Neural cell (in vitro differentiated cells): ENCODE measurements at regions not wholly inside any gene's neighbourhood (a gene's known extent, or its start where the extent isn't known, plus 50 kb on each side); places are given as distances from the start of the nearest gene placed in this dataset.

Source experiments
- H2AFZ ChIP-seq: fragments of 200-600, 300-800 bp; sonication (generic), shearing (Covaris generic); 2 replicates; pipeline ENCODE4 v1.6.0; 2014; ENCODE audit warnings: low read depth, mild to moderate bottlenecking, antibody characterized with exemption, low read length, moderate library complexity
- H3F3A ChIP-seq: fragments of 200-600 bp; shearing (Covaris generic); 2 replicates; pipeline ENCODE4 v1.6.1; 2016; ENCODE audit warnings: mild to moderate bottlenecking, moderate library complexity, mixed read lengths, antibody characterized with exemption, low read length; ENCODE audit not compliant: insufficient read depth, poor library complexity, severe bottlenecking
- H3K27ac ChIP-seq: fragments of 200-600, 300-800 bp; sonication (generic), shearing (Covaris generic); 2 replicates; pipeline ENCODE4 v1.5.1; 2014; ENCODE audit warnings: mild to moderate bottlenecking, low read length, moderate library complexity
- H3K27me3 ChIP-seq: fragments of 300-800, 200-600 bp; sonication (generic), shearing (Covaris generic); 2 replicates; pipeline ENCODE4 v1.6.0; 2014; ENCODE audit warnings: mild to moderate bottlenecking, low read depth, low read length, moderate library complexity; ENCODE audit not compliant: insufficient read depth
- H3K36me3 ChIP-seq: fragments of 300-800, 200-600 bp; sonication (generic), shearing (Covaris generic); 2 replicates; pipeline ENCODE4 v1.5.1; 2014; ENCODE audit warnings: mild to moderate bottlenecking, antibody characterized with exemption, low read length, moderate library complexity; ENCODE audit not compliant: insufficient read depth
- H3K4me2 ChIP-seq: fragments of 300-800, 200-600 bp; sonication (generic), shearing (Covaris generic); 2 replicates; pipeline ENCODE4 v1.6.0; 2014; ENCODE audit warnings: mild to moderate bottlenecking, low read length
- H3K4me3 ChIP-seq: fragments of 300-800, 200-600 bp; sonication (generic), shearing (Covaris generic); 2 replicates; pipeline ENCODE4 v1.5.1; 2014; ENCODE audit warnings: mild to moderate bottlenecking, low read length, moderate library complexity
- H3K79me2 ChIP-seq: fragments of 200-600 bp; shearing (Covaris generic); replicated peaks from 2 replicates; pipeline ENCODE4 v1.6.0; 2014; ENCODE audit warnings: mild to moderate bottlenecking, low read length, moderate library complexity; ENCODE audit not compliant: insufficient read depth
- H3K9ac ChIP-seq: fragments of 300-800, 200-600 bp; sonication (generic), shearing (Covaris generic); 2 replicates; pipeline ENCODE4 v1.6.1; 2016; ENCODE audit warnings: mild to moderate bottlenecking, low read length, mixed read lengths
- H3K9me2 ChIP-seq: fragments of 200-600 bp; shearing (Covaris generic); 2 replicates; pipeline ENCODE4 v1.6.1; 2016; ENCODE audit warnings: mild to moderate bottlenecking, low read length, mixed read lengths; ENCODE audit not compliant: insufficient read depth
- H3K9me3 ChIP-seq: fragments of 200-600, 300-800 bp; sonication (generic), shearing (Covaris generic); 2 replicates; pipeline ENCODE4 v1.6.1; 2016; ENCODE audit warnings: mild to moderate bottlenecking, mixed run types, low read length, moderate library complexity, mixed read lengths
- H4K20me1 ChIP-seq: fragments of 200-600 bp; shearing (Covaris generic); 2 replicates; pipeline ENCODE4 v1.6.1; 2016; ENCODE audit warnings: mild to moderate bottlenecking, mixed run types; ENCODE audit not compliant: insufficient read depth
- EP300 ChIP-seq: fragments of 450-650 bp; conservative IDR thresholded peaks from 2 replicates; pipeline ENCODE4 v1.6.1; 2014; ENCODE audit warnings: antibody characterized with exemption, mild to moderate bottlenecking, moderate library complexity; ENCODE audit not compliant: poor library complexity, severe bottlenecking
- EZH2 ChIP-seq: fragments of 200-600, 300-800 bp; shearing (Covaris generic), sonication (generic); IDR thresholded peaks from 2 replicates; pipeline ENCODE4 v1.6.1; 2014; ENCODE audit warnings: antibody characterized with exemption, low read length, borderline replicate concordance, mild to moderate bottlenecking; ENCODE audit not compliant: insufficient read depth, poor library complexity, severe bottlenecking
- MXI1 ChIP-seq: fragments of 450-650 bp; conservative IDR thresholded peaks from 2 replicates; pipeline ENCODE4 v1.6.1; 2014; ENCODE audit warnings: antibody characterized with exemption, mild to moderate bottlenecking; ENCODE audit not compliant: poor library complexity, severe bottlenecking
- POLR2AphosphoS5 ChIP-seq: IDR thresholded peaks from 2 replicates; pipeline ENCODE4 v1.6.1; 2012
- RAD21 ChIP-seq: fragments of 450-650 bp; conservative IDR thresholded peaks from 2 replicates; pipeline ENCODE4 v1.6.1; 2014; ENCODE audit warnings: antibody characterized with exemption, mild to moderate bottlenecking, moderate library complexity
- SMC3 ChIP-seq: fragments of 450-650 bp; conservative IDR thresholded peaks from 2 replicates; pipeline ENCODE4 v1.6.1; 2014; ENCODE audit warnings: antibody characterized with exemption, mild to moderate bottlenecking, moderate library complexity; ENCODE audit not compliant: poor library complexity
- TAF1 ChIP-seq: IDR thresholded peaks from 2 replicates; pipeline ENCODE4 v1.6.1; 2012; ENCODE audit warnings: low read depth
- TF ChIP-seq, protein P1 (sequence below): IDR thresholded peaks from 2 replicates; pipeline ENCODE4 v1.6.1; 2012; ENCODE audit warnings: borderline replicate concordance
- TF ChIP-seq, protein P2 (sequence below): fragments of 450-650 bp; IDR thresholded peaks from 2 replicates; pipeline ENCODE4 v1.5.1; 2014; ENCODE audit warnings: antibody characterized with exemption, mild to moderate bottlenecking, moderate library complexity; ENCODE audit not compliant: poor library complexity, severe bottlenecking

DNA sequence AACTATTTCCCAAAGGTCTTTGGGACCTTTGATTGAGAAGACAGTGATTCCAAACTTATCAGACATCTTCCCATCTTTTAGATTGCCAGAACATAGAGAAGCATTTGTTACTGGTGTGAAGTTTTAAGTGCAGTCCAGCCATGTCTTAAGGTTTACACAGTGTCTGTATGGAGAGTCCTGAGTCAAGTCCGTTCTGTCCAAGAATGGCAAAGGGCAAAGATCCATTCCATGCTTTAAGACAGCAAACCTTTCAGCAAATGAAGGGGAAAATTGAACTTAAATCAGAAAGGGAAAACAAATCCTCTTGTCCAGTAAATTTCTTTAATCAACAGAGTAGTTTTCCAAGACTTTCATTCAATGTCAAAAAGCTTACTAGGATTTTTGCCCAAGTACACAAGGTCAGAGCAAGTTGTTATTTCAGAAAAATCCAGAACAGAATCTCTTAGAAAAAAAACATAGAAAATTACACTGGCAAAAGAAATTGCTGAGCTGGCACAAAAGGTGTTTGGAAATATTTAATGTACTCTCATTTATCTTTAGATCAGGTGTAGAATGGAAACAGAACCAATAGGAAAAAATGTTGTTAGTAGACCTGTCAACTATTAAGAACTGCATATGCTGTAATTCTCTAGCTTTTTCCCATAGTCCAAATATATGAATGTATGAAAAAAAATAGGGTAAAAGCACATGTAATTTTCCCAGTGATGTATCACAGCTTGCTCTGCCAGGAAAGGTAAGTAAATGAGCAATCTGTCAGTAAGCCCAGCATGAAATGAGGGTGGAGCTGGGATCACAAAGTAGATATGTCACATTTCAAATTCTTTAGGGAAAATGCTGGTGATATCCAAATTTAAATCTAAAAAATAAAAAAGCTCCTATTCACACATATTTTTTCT lies 1099.9 kb downstream of the TUSC7 start:
- Histone ChIP-seq H3K27me3 (no peaks in the 10 kb centered on the region), H2AFZ (no peak overlapping the region), H3K9ac (peak overlapping the region; percentile 9), H3K4me2 (peak overlapping the region; percentile 10), H3K36me3 (no peaks in the 10 kb centered on the region), H3F3A (no peaks in the 10 kb centered on the region), H3K4me3 (peak overlapping the region; percentile 21), H3K9me3 (no peaks in the 10 kb centered on the region), H4K20me1 (no peaks in the 10 kb centered on the region), H3K79me2 (no peaks in the 10 kb centered on the region), H3K27ac (peak overlapping the region; percentile 49), H3K9me2 (no peaks in the 10 kb centered on the region)
- TF ChIP-seq EP300, result peak; percentile 80
- TF ChIP-seq EZH2, result no peak
- TF ChIP-seq, protein P1, sequence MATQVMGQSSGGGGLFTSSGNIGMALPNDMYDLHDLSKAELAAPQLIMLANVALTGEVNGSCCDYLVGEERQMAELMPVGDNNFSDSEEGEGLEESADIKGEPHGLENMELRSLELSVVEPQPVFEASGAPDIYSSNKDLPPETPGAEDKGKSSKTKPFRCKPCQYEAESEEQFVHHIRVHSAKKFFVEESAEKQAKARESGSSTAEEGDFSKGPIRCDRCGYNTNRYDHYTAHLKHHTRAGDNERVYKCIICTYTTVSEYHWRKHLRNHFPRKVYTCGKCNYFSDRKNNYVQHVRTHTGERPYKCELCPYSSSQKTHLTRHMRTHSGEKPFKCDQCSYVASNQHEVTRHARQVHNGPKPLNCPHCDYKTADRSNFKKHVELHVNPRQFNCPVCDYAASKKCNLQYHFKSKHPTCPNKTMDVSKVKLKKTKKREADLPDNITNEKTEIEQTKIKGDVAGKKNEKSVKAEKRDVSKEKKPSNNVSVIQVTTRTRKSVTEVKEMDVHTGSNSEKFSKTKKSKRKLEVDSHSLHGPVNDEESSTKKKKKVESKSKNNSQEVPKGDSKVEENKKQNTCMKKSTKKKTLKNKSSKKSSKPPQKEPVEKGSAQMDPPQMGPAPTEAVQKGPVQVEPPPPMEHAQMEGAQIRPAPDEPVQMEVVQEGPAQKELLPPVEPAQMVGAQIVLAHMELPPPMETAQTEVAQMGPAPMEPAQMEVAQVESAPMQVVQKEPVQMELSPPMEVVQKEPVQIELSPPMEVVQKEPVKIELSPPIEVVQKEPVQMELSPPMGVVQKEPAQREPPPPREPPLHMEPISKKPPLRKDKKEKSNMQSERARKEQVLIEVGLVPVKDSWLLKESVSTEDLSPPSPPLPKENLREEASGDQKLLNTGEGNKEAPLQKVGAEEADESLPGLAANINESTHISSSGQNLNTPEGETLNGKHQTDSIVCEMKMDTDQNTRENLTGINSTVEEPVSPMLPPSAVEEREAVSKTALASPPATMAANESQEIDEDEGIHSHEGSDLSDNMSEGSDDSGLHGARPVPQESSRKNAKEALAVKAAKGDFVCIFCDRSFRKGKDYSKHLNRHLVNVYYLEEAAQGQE, result peak; percentile 97
- TF ChIP-seq POLR2AphosphoS5, result peak; percentile 75
- TF ChIP-seq, protein P2, sequence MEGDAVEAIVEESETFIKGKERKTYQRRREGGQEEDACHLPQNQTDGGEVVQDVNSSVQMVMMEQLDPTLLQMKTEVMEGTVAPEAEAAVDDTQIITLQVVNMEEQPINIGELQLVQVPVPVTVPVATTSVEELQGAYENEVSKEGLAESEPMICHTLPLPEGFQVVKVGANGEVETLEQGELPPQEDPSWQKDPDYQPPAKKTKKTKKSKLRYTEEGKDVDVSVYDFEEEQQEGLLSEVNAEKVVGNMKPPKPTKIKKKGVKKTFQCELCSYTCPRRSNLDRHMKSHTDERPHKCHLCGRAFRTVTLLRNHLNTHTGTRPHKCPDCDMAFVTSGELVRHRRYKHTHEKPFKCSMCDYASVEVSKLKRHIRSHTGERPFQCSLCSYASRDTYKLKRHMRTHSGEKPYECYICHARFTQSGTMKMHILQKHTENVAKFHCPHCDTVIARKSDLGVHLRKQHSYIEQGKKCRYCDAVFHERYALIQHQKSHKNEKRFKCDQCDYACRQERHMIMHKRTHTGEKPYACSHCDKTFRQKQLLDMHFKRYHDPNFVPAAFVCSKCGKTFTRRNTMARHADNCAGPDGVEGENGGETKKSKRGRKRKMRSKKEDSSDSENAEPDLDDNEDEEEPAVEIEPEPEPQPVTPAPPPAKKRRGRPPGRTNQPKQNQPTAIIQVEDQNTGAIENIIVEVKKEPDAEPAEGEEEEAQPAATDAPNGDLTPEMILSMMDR, result no peak
- TF ChIP-seq RAD21, result peak; percentile 16
- peak; percentile 25 for TF ChIP-seq MXI1
- TF ChIP-seq TAF1, result no peak
- TF ChIP-seq SMC3, result peak; percentile 19

DNA sequence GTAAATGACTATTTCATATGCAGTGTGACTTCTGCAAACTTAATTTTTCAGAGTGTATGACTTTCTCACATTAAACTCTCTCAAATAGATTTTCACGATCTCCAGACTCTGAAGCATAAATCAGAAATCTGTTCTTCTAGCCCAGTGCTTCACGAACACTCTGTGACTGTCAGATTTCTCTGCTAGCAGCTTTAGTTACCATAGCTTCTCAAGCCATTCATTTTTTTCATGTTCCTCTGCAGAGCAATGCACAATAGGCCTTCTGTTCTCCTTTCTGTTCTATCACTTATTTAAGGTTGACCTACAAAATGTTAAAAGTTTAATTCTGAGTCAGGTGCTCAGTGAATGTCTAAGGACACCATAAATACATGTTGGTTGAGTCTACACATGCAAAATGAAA lies 1102.2 kb downstream of the TUSC7 start:
- no peak overlapping the region for H3K4me2 ChIP-seq
- no peaks in the 10 kb centered on the region for H3K9me2 ChIP-seq
- H3K27ac ChIP-seq, result no peak overlapping the region
- no peaks in the 10 kb centered on the region for H3K36me3 ChIP-seq
- H3K9me3 ChIP-seq, result no peaks in the 10 kb centered on the region
- no peaks in the 10 kb centered on the region for H4K20me1 ChIP-seq
- H3K4me3 ChIP-seq, result no peak overlapping the region
- no peaks in the 10 kb centered on the region for H3K79me2 ChIP-seq
- no peaks in the 10 kb centered on the region for H3K27me3 ChIP-seq
- TF ChIP-seq EP300, result no peak
- no peak for TF ChIP-seq EZH2
- no peak for TF ChIP-seq RAD21
- TF ChIP-seq, protein P2, result no peak
- TF ChIP-seq, protein P1, result no peak
- no peak for TF ChIP-seq SMC3
- TF ChIP-seq MXI1, result no peak
- TF ChIP-seq POLR2AphosphoS5, result no peak
- TF ChIP-seq TAF1, result no peak
- H2AFZ ChIP-seq, result no peak overlapping the region
- H3K9ac ChIP-seq, result no peak overlapping the region
- no peaks in the 10 kb centered on the region for H3F3A ChIP-seq
